Mammary epithelial cell (primary cell): ENCODE measurements at regions not wholly inside any gene's neighbourhood (a gene's known extent, or its start where the extent isn't known, plus 50 kb on each side); places are given as distances from the start of the nearest gene placed in this dataset.

ENCODE experiments used
- EZH2 ChIP-seq: IDR thresholded peaks from 2 replicates; pipeline ENCODE4 v1.6.1; 2012; ENCODE audit warnings: low read length, inconsistent platforms, borderline replicate concordance
- TF ChIP-seq, protein P1 (sequence below), 2 donors: IDR thresholded peaks in 1 of 2; conservative IDR thresholded peaks in 1 of 2; 2 replicates each; pipeline ENCODE4 v1.5.1; 2011 to 2012; ENCODE audit warnings: inconsistent platforms in 2 of 2, low read length in 2 of 2, mild to moderate bottlenecking in 2 of 2, control low read depth in 1 of 2, low read depth in 1 of 2; ENCODE audit not compliant: insufficient read depth in 1 of 2; ENCODE audit errors: extremely low read depth in 1 of 2

DNA sequence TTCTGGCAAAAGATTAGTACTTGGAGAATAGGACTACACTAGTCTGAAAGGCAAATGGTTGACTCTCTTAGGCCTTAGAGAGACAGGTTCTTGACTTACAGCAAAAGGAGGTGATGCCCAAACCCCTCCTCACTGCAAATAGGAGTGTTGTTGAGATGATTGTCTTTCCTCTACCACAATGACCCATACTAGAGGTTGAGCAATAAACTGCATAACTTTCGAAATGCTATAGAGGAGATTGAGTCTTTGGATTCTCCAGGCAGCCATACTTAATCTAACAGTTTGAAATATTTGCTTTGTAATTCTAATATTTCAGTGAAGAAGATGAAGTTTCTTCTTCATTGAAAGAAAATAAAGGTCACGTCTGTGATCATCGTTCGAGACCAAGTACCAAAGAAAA is 498.5 kb upstream of the GBE1 start:
- TF ChIP-seq, protein P1, sequence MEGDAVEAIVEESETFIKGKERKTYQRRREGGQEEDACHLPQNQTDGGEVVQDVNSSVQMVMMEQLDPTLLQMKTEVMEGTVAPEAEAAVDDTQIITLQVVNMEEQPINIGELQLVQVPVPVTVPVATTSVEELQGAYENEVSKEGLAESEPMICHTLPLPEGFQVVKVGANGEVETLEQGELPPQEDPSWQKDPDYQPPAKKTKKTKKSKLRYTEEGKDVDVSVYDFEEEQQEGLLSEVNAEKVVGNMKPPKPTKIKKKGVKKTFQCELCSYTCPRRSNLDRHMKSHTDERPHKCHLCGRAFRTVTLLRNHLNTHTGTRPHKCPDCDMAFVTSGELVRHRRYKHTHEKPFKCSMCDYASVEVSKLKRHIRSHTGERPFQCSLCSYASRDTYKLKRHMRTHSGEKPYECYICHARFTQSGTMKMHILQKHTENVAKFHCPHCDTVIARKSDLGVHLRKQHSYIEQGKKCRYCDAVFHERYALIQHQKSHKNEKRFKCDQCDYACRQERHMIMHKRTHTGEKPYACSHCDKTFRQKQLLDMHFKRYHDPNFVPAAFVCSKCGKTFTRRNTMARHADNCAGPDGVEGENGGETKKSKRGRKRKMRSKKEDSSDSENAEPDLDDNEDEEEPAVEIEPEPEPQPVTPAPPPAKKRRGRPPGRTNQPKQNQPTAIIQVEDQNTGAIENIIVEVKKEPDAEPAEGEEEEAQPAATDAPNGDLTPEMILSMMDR (conservative IDR thresholded peaks at IDR 0.05 in 1 of 2, IDR thresholded peaks at IDR 0.05 in 1 of 2; ENCODE audit: extremely low read depth in 1 of 2, insufficient read depth in 1 of 2, low read depth in 1 of 2, low read length in 2 of 2), result no peak
- TF ChIP-seq EZH2, result no peak
